ENCODE measurements at regions not wholly inside any gene's neighbourhood (a gene's known extent, or its start where the extent isn't known, plus 50 kb on each side); places are given as distances from the start of the nearest gene placed in this dataset.
A peak's percentile ranks its signal among the peaks of the same experiment; 100 is the strongest.

- H3K4me3 Mint-ChIP-seq (ENCODE audit: unreplicated experiment): no peak overlapping the region
- TF ChIP-seq, protein P1, sequence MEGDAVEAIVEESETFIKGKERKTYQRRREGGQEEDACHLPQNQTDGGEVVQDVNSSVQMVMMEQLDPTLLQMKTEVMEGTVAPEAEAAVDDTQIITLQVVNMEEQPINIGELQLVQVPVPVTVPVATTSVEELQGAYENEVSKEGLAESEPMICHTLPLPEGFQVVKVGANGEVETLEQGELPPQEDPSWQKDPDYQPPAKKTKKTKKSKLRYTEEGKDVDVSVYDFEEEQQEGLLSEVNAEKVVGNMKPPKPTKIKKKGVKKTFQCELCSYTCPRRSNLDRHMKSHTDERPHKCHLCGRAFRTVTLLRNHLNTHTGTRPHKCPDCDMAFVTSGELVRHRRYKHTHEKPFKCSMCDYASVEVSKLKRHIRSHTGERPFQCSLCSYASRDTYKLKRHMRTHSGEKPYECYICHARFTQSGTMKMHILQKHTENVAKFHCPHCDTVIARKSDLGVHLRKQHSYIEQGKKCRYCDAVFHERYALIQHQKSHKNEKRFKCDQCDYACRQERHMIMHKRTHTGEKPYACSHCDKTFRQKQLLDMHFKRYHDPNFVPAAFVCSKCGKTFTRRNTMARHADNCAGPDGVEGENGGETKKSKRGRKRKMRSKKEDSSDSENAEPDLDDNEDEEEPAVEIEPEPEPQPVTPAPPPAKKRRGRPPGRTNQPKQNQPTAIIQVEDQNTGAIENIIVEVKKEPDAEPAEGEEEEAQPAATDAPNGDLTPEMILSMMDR (IDR thresholded peaks at IDR 0.05): no peak
- no peaks in the 10 kb centered on the region for H3K27me3 Mint-ChIP-seq (ENCODE audit: low read depth)
- no peak for DNase-seq (ENCODE audit: low spot score)
- no peaks in the 10 kb centered on the region for H3K4me1 Mint-ChIP-seq (ENCODE audit: low read depth)
- no peaks in the 10 kb centered on the region for H3K36me3 Mint-ChIP-seq (ENCODE audit: low read depth)
- H3K27ac Mint-ChIP-seq (ENCODE audit: unreplicated experiment): no peak overlapping the region
- H3K9me3 Mint-ChIP-seq (ENCODE audit: low read depth): peaks cover 15% of the 10 kb centered on the region
Observed at GRCh38 chr5:163041254-163041653, 396.1 kb upstream of the CCNG1 start.

- H3K36me3 Mint-ChIP-seq (ENCODE audit: low read depth): no peaks in the 10 kb centered on the region
- H3K4me3 Mint-ChIP-seq (ENCODE audit: unreplicated experiment): no peak overlapping the region
- H3K4me1 Mint-ChIP-seq (ENCODE audit: low read depth): no peaks in the 10 kb centered on the region
- no peaks in the 10 kb centered on the region for H3K27me3 Mint-ChIP-seq (ENCODE audit: low read depth)
- peaks cover 42% of the 10 kb centered on the region for H3K9me3 Mint-ChIP-seq (ENCODE audit: low read depth)
- DNase-seq (ENCODE audit: low spot score): no peak
- no peak overlapping the region for H3K27ac Mint-ChIP-seq (ENCODE audit: unreplicated experiment)
- TF ChIP-seq, protein P1 (IDR thresholded peaks at IDR 0.05): peak; percentile 58
Observed at GRCh38 chr5:163079618-163080017, 357.8 kb upstream of the CCNG1 start.

DNA sequence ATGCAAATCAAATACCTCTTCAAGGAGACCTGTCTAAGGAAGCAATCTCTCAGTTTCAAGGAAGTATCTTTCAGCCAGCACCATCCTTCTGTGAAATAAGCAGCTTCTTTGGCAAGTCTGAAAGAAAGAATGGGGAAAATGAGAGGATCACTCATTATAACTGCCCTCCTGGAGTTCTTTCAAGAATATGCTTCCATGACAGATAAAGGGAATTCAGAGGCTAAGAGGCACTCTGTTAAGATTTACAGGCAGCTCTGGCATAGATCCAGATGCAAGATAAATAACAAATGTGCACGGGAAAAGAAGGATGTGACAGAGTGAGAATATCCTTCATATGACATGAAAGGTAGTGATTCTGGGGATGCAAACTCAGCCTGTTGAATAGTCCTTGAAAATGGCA, 348.2 kb upstream of the CCNG1 start:
- peaks cover 4% of the 10 kb centered on the region for H3K27me3 Mint-ChIP-seq (ENCODE audit: low read depth)
- H3K27ac Mint-ChIP-seq (ENCODE audit: unreplicated experiment): no peak overlapping the region
- H3K9me3 Mint-ChIP-seq (ENCODE audit: low read depth): peaks cover 5% of the 10 kb centered on the region
- H3K36me3 Mint-ChIP-seq (ENCODE audit: low read depth): no peaks in the 10 kb centered on the region
- TF ChIP-seq, protein P1 (IDR thresholded peaks at IDR 0.05): no peak
- H3K4me3 Mint-ChIP-seq (ENCODE audit: unreplicated experiment): no peak overlapping the region
- no peaks in the 10 kb centered on the region for H3K4me1 Mint-ChIP-seq (ENCODE audit: low read depth)
- no peak for DNase-seq (ENCODE audit: low spot score)

DNA sequence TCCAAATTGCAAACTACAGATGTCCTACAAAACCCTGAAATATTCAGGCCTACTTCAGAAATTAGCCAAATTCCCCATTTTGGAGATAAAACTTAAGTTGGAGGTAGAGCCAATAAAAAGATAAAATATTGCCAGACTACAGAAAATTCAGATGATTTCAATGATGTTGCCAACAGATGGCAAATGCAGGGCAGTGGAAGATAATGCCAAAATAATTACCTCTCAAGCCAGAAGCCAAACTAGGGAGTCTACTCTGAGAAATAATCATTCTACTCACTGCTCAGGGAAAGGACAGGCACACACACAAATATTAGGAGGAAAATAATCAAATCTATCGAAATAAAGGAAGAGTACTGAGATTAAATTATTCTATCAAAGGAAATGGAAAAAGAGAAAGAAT, 347.5 kb upstream of the CCNG1 start:
- DNase-seq (ENCODE audit: low spot score): no peak
- H3K9me3 Mint-ChIP-seq (ENCODE audit: low read depth): no peaks in the 10 kb centered on the region
- no peak overlapping the region for H3K27ac Mint-ChIP-seq (ENCODE audit: unreplicated experiment)
- H3K4me3 Mint-ChIP-seq (ENCODE audit: unreplicated experiment): no peak overlapping the region
- TF ChIP-seq, protein P1 (IDR thresholded peaks at IDR 0.05): no peak
- no peaks in the 10 kb centered on the region for H3K4me1 Mint-ChIP-seq (ENCODE audit: low read depth)
- H3K27me3 Mint-ChIP-seq (ENCODE audit: low read depth): peaks cover 4% of the 10 kb centered on the region
- H3K36me3 Mint-ChIP-seq (ENCODE audit: low read depth): no peaks in the 10 kb centered on the region

GRCh38 chr5:163094492-163095180, 342.8 kb upstream of the CCNG1 start:
- no peak for DNase-seq (ENCODE audit: low spot score)
- H3K36me3 Mint-ChIP-seq (ENCODE audit: low read depth): no peaks in the 10 kb centered on the region
- no peaks in the 10 kb centered on the region for H3K27me3 Mint-ChIP-seq (ENCODE audit: low read depth)
- H3K4me3 Mint-ChIP-seq (ENCODE audit: unreplicated experiment): no peak overlapping the region
- no peaks in the 10 kb centered on the region for H3K4me1 Mint-ChIP-seq (ENCODE audit: low read depth)
- no peak overlapping the region for H3K27ac Mint-ChIP-seq (ENCODE audit: unreplicated experiment)
- TF ChIP-seq, protein P1 (IDR thresholded peaks at IDR 0.05): no peak
- no peaks in the 10 kb centered on the region for H3K9me3 Mint-ChIP-seq (ENCODE audit: low read depth)

Measured in chondrocyte (in vitro differentiated cells).